ENCODE measurements at regions not wholly inside any gene's neighbourhood (a gene's known extent, or its start where the extent isn't known, plus 50 kb on each side); places are given as distances from the start of the nearest gene placed in this dataset.

- no peaks in the 10 kb centered on the region for H3K4me1 ChIP-seq (ENCODE audit: control insufficient read depth, insufficient read depth, low read length)
- no peak overlapping the region for H3K4me3 ChIP-seq (ENCODE audit: low read length)
- H3K9me3 ChIP-seq (ENCODE audit: control insufficient read depth, insufficient read depth, low read length) = no peaks in the 10 kb centered on the region
- no peak overlapping the region for H3K27ac ChIP-seq (ENCODE audit: low read length)
- no peak for DNase-seq (ENCODE audit: low read depth, low spot score)
- H3K27me3 ChIP-seq (ENCODE audit: control insufficient read depth, insufficient read depth, low read length) = no peaks in the 10 kb centered on the region
- no CpG with 5 or more reads among the region's 6 CpGs for WGBS (ENCODE audit: insufficient coverage, insufficient read length)
- H3K36me3 ChIP-seq (ENCODE audit: control insufficient read depth, insufficient read depth, low read length) = no peaks in the 10 kb centered on the region
These were observed 493.4 kb upstream of the ZMIZ1 start for GRCh38 chr10:78575400-78575799.

GRCh38 chr10:78576276-78576675, 492.5 kb upstream of the ZMIZ1 start:
- no peak for DNase-seq (ENCODE audit: low read depth, low spot score)
- no peak overlapping the region for H3K27ac ChIP-seq (ENCODE audit: low read length)
- no peaks in the 10 kb centered on the region for H3K36me3 ChIP-seq (ENCODE audit: control insufficient read depth, insufficient read depth, low read length)
- no peaks in the 10 kb centered on the region for H3K9me3 ChIP-seq (ENCODE audit: control insufficient read depth, insufficient read depth, low read length)
- WGBS (ENCODE audit: insufficient coverage, insufficient read length) = no CpG with 5 or more reads among the region's 5 CpGs
- H3K27me3 ChIP-seq (ENCODE audit: control insufficient read depth, insufficient read depth, low read length) = no peaks in the 10 kb centered on the region
- H3K4me1 ChIP-seq (ENCODE audit: control insufficient read depth, insufficient read depth, low read length) = no peaks in the 10 kb centered on the region
- no peak overlapping the region for H3K4me3 ChIP-seq (ENCODE audit: low read length)

GRCh38 chr10:78577712-78578111, 491.1 kb upstream of the ZMIZ1 start:
- no peak overlapping the region for H3K4me3 ChIP-seq (ENCODE audit: low read length)

GRCh38 chr10:78578929-78579328, 489.8 kb upstream of the ZMIZ1 start:
- WGBS (ENCODE audit: insufficient coverage, insufficient read length) = no CpG with 5 or more reads among the region's 6 CpGs
- DNase-seq (ENCODE audit: low read depth, low spot score) = no peak
- Histone ChIP-seq H3K27me3 (ENCODE audit: control insufficient read depth, insufficient read depth, low read length) (no peaks in the 10 kb centered on the region), H3K36me3 (ENCODE audit: control insufficient read depth, insufficient read depth, low read length) (no peaks in the 10 kb centered on the region), H3K9me3 (ENCODE audit: control insufficient read depth, insufficient read depth, low read length) (no peaks in the 10 kb centered on the region), H3K4me3 (ENCODE audit: low read length) (no peak overlapping the region), H3K27ac (ENCODE audit: low read length) (no peak overlapping the region), H3K4me1 (ENCODE audit: control insufficient read depth, insufficient read depth, low read length) (no peaks in the 10 kb centered on the region)

More at GRCh38 chr10:78577712-78578111, 491.1 kb upstream of the ZMIZ1 start:
- no peak for DNase-seq (ENCODE audit: low read depth, low spot score)
- Histone ChIP-seq H3K27ac (ENCODE audit: low read length) (no peak overlapping the region), H3K4me1 (ENCODE audit: control insufficient read depth, insufficient read depth, low read length) (no peaks in the 10 kb centered on the region), H3K27me3 (ENCODE audit: control insufficient read depth, insufficient read depth, low read length) (no peaks in the 10 kb centered on the region), H3K36me3 (ENCODE audit: control insufficient read depth, insufficient read depth, low read length) (no peaks in the 10 kb centered on the region), H3K9me3 (ENCODE audit: control insufficient read depth, insufficient read depth, low read length) (no peaks in the 10 kb centered on the region)
- WGBS (ENCODE audit: insufficient coverage, insufficient read length) = no CpG with 5 or more reads among the region's 5 CpGs

- no peaks in the 10 kb centered on the region for H3K4me1 ChIP-seq (ENCODE audit: control insufficient read depth, insufficient read depth, low read length)
- no peak overlapping the region for H3K4me3 ChIP-seq (ENCODE audit: low read length)
- WGBS (ENCODE audit: insufficient coverage, insufficient read length) = no CpG with 5 or more reads among the region's 5 CpGs
These were observed 489.2 kb upstream of the ZMIZ1 start for GRCh38 chr10:78579576-78579975.

GRCh38 chr10:78579995-78580394, 488.8 kb upstream of the ZMIZ1 start:
- DNase-seq (ENCODE audit: low read depth, low spot score) = no peak
- H3K4me3 ChIP-seq (ENCODE audit: low read length) = no peak overlapping the region
- H3K36me3 ChIP-seq (ENCODE audit: control insufficient read depth, insufficient read depth, low read length) = no peaks in the 10 kb centered on the region
- no peaks in the 10 kb centered on the region for H3K4me1 ChIP-seq (ENCODE audit: control insufficient read depth, insufficient read depth, low read length)
- H3K27me3 ChIP-seq (ENCODE audit: control insufficient read depth, insufficient read depth, low read length) = no peaks in the 10 kb centered on the region
- no peak overlapping the region for H3K27ac ChIP-seq (ENCODE audit: low read length)
- no CpG with 5 or more reads among the region's 4 CpGs for WGBS (ENCODE audit: insufficient coverage, insufficient read length)
- H3K9me3 ChIP-seq (ENCODE audit: control insufficient read depth, insufficient read depth, low read length) = no peaks in the 10 kb centered on the region

More at GRCh38 chr10:78579576-78579975, 489.2 kb upstream of the ZMIZ1 start:
- no peak for DNase-seq (ENCODE audit: low read depth, low spot score)
- Histone ChIP-seq H3K27ac (ENCODE audit: low read length) (no peak overlapping the region), H3K36me3 (ENCODE audit: control insufficient read depth, insufficient read depth, low read length) (no peaks in the 10 kb centered on the region), H3K9me3 (ENCODE audit: control insufficient read depth, insufficient read depth, low read length) (no peaks in the 10 kb centered on the region), H3K27me3 (ENCODE audit: control insufficient read depth, insufficient read depth, low read length) (no peaks in the 10 kb centered on the region)

GRCh38 chr10:78581133-78581694, 487.6 kb upstream of the ZMIZ1 start:
- no peak for DNase-seq (ENCODE audit: low read depth, low spot score)
- Histone ChIP-seq H3K4me3 (ENCODE audit: low read length) (no peak overlapping the region), H3K27me3 (ENCODE audit: control insufficient read depth, insufficient read depth, low read length) (no peaks in the 10 kb centered on the region), H3K27ac (ENCODE audit: low read length) (no peak overlapping the region), H3K4me1 (ENCODE audit: control insufficient read depth, insufficient read depth, low read length) (no peaks in the 10 kb centered on the region), H3K9me3 (ENCODE audit: control insufficient read depth, insufficient read depth, low read length) (no peaks in the 10 kb centered on the region), H3K36me3 (ENCODE audit: control insufficient read depth, insufficient read depth, low read length) (no peaks in the 10 kb centered on the region)
- WGBS (ENCODE audit: insufficient coverage, insufficient read length) = no CpG with 5 or more reads among the region's 4 CpGs

GRCh38 chr10:78582540-78582939, 486.2 kb upstream of the ZMIZ1 start:
- no peak overlapping the region for H3K4me3 ChIP-seq (ENCODE audit: low read length)
- no peaks in the 10 kb centered on the region for H3K27me3 ChIP-seq (ENCODE audit: control insufficient read depth, insufficient read depth, low read length)
- H3K27ac ChIP-seq (ENCODE audit: low read length) = no peak overlapping the region
- no peak for DNase-seq (ENCODE audit: low read depth, low spot score)
- no peaks in the 10 kb centered on the region for H3K9me3 ChIP-seq (ENCODE audit: control insufficient read depth, insufficient read depth, low read length)
- H3K36me3 ChIP-seq (ENCODE audit: control insufficient read depth, insufficient read depth, low read length) = no peaks in the 10 kb centered on the region
- no peaks in the 10 kb centered on the region for H3K4me1 ChIP-seq (ENCODE audit: control insufficient read depth, insufficient read depth, low read length)

GRCh38 chr10:78584266-78584665, 484.5 kb upstream of the ZMIZ1 start:
- Histone ChIP-seq H3K27me3 (ENCODE audit: control insufficient read depth, insufficient read depth, low read length) (no peaks in the 10 kb centered on the region), H3K9me3 (ENCODE audit: control insufficient read depth, insufficient read depth, low read length) (no peaks in the 10 kb centered on the region), H3K36me3 (ENCODE audit: control insufficient read depth, insufficient read depth, low read length) (no peaks in the 10 kb centered on the region), H3K4me1 (ENCODE audit: control insufficient read depth, insufficient read depth, low read length) (no peaks in the 10 kb centered on the region), H3K4me3 (ENCODE audit: low read length) (no peak overlapping the region), H3K27ac (ENCODE audit: low read length) (no peak overlapping the region)
- DNase-seq (ENCODE audit: low read depth, low spot score) = no peak
- WGBS (ENCODE audit: insufficient coverage, insufficient read length) = no CpG with 5 or more reads among the region's 4 CpGs

- Histone ChIP-seq H3K27me3 (ENCODE audit: control insufficient read depth, insufficient read depth, low read length) (no peaks in the 10 kb centered on the region), H3K4me3 (ENCODE audit: low read length) (no peak overlapping the region), H3K36me3 (ENCODE audit: control insufficient read depth, insufficient read depth, low read length) (no peaks in the 10 kb centered on the region), H3K4me1 (ENCODE audit: control insufficient read depth, insufficient read depth, low read length) (no peaks in the 10 kb centered on the region), H3K27ac (ENCODE audit: low read length) (no peak overlapping the region), H3K9me3 (ENCODE audit: control insufficient read depth, insufficient read depth, low read length) (no peaks in the 10 kb centered on the region)
- DNase-seq (ENCODE audit: low read depth, low spot score) = no peak
- no CpG with 5 or more reads among the region's 7 CpGs for WGBS (ENCODE audit: insufficient coverage, insufficient read length)
These were observed 484.1 kb upstream of the ZMIZ1 start for GRCh38 chr10:78584681-78585080.

GRCh38 chr10:78585952-78586351, 482.8 kb upstream of the ZMIZ1 start:
- WGBS (ENCODE audit: insufficient coverage, insufficient read length) = no CpG with 5 or more reads among the region's 4 CpGs
- no peaks in the 10 kb centered on the region for H3K27me3 ChIP-seq (ENCODE audit: control insufficient read depth, insufficient read depth, low read length)
- no peak overlapping the region for H3K27ac ChIP-seq (ENCODE audit: low read length)

More at GRCh38 chr10:78585952-78586351, 482.8 kb upstream of the ZMIZ1 start:
- DNase-seq (ENCODE audit: low read depth, low spot score) = no peak
- Histone ChIP-seq H3K36me3 (ENCODE audit: control insufficient read depth, insufficient read depth, low read length) (no peaks in the 10 kb centered on the region), H3K4me1 (ENCODE audit: control insufficient read depth, insufficient read depth, low read length) (no peaks in the 10 kb centered on the region), H3K9me3 (ENCODE audit: control insufficient read depth, insufficient read depth, low read length) (no peaks in the 10 kb centered on the region), H3K4me3 (ENCODE audit: low read length) (no peak overlapping the region)
